MV-4-11 (cell line): ENCODE measurements at regions not wholly inside any gene's neighbourhood (a gene's known extent, or its start where the extent isn't known, plus 50 kb on each side); places are given as distances from the start of the nearest gene placed in this dataset.

Experiments
- DNase-seq: peaks from one replicate; lab custom pipeline; 2025; lab: John Stamatoyannopoulos, UW

DNA sequence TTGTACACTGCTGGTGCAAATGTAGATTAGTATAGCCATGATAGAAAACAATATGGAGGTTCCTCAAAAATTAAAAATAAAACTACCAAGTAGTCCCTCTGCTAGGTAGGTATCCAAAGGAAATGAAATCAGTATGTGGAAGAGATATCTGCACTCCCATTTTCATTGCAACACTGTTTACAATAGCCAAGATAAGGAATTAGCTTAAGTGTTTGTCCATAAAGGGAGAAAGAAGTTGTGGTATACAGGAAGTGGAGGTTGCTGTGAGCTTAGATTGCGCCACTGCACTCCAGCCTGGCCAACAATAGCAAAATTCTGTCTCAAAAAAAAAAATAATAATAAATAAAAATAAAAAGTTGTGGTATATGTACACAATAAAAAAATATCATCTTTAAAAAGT, 325.0 kb upstream of the EMCN start:
- DNase-seq: peak; percentile 64

DNA sequence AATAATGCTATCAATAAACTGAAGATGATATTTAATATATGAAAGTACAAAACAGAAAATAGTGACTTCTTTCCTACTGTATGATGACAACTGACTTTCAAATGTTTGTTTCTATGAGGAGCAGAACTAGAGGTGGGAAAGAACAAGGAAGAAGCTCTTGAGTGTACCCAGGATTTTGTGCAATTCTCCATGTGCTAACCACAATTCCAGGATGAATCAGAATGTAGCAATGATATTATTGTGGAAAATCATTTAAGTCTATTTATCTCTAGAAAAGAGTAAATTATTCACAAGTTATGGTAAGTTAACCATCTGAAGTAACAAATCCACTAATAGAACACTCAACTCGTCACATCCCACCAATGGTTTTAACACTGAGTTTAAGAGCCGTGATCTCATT, 324.1 kb upstream of the EMCN start:
- DNase-seq: no peak

DNA sequence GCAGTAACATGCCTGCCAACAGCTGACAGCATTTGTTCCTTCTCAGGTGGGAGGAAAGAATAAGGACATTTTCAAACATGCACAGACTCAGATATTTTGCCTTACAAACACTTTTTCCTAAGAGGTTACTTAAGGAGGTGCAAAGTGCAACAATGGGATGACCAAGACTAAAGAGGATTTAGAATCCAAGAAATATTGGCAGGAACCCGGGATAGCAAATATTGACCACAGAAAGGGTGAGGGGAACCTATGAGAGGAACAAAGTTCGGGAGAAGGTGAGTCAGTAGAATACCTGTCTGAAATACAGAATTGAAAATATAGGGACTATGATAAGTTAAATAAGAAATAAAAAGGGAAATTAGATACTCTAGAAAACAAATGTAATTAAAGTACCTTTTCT, 321.9 kb upstream of the EMCN start:
- no peak for DNase-seq

DNA sequence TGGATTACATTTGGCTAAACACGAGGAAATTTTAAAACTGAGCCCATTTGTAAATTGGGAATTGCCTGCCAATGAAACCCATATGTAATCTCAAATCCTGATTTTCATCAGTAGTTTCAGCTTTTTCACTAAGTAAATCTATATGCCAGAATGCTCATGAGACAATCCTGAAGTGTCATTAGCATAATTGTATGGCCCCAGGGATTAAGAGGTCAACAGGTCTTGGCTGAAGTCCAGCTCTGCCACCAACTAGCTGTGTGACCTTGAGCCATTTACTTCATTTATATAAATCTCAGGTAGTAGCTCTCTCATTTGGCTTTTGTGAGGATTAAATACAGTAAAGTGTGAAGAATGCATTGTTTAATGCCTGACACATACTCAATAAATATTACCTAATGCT, 320.5 kb upstream of the EMCN start:
- no peak for DNase-seq

DNA sequence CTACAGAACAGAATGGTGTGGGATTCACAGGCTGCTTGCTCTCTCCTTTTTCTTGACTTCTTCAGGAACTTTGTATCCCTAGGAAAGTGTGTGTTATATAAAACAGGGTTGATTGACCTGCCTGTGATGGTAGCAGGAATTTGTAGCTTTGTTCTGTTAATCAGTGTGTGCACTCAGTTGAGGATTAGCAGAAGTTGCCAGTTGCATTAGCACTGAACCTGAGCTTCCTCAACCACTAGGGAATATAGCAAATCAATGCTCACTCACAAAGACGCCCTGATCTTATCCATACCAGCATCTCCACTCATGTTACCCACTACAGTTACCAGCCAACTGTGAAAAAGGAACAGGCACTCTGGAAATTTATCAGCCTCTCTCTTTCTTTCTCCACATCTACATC, 319.1 kb upstream of the EMCN start:
- DNase-seq: no peak

DNA sequence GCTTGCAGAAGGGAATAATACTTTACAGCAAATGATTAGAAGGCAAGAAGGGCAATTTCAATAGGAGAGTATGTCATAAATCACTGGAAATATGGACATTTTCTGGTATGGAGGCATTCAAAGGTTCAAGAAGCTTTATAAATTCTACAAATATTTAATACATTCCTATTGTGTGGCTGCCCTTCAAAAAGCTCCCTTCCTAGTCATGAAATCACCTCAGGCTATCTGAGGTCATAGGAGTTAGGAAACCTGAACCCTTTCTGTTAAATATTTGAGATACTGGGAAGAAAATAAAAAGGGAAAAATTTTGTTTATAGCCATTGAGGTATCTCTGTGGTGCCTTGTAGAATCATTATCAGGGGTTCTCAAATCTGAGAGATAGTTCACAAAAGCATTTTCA, 316.8 kb upstream of the EMCN start:
- no peak for DNase-seq

DNA sequence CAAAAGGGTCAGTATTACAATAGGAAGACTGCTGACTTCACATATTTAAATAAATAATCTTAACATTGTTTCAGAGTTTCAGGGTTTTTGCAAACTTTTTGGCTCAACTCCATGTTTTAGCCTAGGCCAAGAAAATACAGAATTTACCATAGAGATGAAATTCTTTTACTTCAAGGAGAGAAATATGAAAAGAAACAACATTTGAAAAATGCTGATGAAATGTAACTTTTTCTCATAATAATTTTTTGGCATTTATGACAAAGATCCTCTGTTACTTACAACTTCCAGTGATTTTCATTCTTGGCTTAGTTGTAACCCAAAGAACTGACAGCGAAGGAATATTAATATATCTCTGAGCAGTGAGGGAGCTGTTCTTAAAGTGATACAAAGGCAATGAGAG, 316.1 kb upstream of the EMCN start:
- no peak for DNase-seq

DNA sequence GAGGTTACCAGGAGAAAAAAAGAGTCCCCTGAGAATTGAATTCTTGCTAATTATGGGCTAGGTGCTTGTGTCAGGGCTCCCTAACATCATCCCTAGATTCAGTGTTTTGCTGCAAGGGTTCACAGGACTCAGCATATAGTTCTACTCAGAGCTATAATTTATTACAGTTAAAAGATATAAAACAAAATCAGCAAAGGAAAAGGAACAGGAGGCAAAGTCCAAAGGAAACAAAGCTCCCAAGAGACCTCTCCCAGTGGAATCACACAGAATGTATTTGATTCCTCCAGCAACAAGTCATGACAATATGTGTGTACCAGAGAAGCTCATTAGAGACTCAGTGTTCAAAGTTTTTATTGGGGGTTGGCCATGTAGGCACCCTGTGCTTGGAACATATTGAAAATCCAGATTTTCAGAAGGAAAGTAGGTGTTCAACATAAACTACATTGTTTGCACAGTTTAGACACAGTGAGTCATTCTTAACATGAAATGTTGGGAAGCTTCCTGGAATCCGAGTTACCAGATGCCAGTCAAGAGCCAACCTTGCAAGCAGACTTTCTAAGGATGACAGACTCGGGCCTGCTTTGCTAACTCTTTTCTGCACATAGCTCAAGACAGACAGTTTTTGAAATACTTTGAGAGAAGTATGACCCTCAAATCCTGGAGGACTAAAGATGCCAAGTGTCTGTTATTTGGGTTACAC, 311.3 kb upstream of the EMCN start:
- no peak for DNase-seq

DNA sequence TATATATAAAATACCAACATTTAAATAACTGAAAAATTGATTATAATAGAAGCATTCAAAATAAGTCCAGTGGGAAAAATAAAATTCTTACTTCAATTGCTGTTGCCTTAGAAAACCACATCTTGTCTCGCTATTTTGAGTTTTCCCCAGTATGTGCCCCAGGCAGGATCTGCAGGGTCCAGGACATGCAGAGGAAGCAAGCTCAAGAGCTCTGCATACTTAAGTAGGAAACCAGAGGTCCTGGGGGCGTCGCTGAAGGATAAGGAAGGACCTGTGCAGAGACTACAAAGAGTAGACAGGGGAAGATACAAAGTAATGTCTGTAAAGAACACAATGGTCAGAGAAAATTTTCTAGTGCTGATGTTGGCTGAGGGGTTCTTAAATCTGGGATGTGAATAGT, 310.5 kb upstream of the EMCN start:
- DNase-seq: no peak

DNA sequence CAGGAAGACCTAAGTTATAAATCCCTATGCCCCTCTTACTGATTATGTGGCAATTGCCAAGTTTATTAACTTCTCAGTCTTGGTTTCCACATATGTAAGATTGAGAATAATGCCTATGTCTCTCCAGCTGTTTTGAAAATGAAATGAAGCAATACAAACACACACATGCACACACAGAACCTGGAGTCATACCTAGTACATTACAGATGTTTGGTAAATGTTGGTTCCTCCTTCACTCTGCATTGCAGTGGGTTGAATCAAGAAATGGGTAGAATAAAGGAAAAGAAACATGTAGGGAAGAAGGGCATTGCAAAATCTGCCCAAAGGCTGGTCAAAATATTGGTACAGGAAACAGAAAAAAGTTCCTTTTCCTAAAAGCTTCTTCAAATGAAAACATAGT, 309.9 kb upstream of the EMCN start:
- DNase-seq: no peak

DNA sequence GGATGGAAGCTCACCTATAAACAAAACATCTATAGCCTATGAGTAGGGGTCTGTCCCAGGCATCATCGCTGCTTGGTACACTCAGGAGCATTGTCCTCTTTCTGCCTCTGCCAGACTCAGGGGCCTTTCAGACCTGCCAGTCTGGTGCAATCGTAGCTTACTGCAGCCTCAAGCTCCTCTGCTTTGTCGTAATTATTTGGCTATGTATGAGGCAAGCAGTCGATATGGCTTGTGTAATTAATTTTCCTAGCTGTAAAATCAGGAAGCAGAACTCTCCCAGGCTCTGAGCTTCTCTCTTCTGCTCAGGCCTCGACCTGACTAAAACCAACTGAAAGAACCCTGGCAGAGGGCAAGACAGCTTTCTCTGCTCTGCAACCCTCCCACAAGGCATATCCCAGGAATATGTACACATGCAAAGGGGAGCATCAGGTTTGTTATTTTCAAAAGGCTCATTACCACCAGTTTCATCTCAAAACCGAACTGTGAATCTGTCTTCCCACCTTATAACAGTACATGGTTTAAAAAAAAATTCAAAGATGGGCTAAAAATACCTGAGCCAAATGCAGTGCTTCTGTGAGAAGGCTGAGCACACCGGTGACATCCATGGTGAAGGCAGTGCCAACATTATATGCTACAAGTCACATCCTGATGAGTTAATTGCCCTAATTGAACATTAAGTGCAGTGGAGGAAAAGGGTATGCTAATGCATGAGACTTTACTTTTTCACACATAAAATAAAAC, 309.2 kb upstream of the EMCN start:
- DNase-seq: peak; percentile 78

DNA sequence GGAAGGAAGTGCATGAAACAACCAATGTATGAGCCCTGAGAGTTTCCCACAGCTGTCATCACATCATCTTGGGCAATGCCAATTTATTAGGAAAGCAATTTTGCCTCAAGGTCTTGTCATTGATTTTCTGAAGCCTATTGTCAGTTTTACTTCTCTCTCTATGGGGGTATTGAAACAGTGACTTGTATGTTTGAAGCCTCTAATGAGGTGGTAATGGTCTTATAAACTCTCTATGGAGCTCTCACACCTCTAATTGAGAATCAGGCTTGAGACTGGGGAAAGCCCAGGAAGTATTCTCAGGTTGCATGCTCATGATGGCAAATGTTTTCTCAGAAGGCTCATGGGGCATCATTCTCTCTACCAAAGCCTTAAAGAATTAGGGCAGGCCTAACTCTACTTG, 308.2 kb upstream of the EMCN start:
- no peak for DNase-seq

DNA sequence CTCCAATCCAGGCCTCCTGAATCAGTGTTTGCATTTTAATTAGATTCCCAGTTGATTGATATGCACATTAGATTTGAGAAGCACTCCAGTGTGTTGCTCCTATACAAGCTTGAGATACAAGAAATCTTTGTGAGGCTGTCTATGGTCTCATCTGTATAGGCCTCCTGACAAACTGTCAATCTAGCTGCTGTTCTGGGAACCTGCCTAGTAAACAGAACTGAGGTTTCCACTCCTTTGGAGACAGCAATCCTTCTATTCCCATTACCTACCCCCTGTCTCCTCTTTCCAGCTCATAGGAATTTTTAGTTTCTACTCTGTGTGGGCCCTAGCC, 306.1 kb upstream of the EMCN start:
- no peak for DNase-seq

DNA sequence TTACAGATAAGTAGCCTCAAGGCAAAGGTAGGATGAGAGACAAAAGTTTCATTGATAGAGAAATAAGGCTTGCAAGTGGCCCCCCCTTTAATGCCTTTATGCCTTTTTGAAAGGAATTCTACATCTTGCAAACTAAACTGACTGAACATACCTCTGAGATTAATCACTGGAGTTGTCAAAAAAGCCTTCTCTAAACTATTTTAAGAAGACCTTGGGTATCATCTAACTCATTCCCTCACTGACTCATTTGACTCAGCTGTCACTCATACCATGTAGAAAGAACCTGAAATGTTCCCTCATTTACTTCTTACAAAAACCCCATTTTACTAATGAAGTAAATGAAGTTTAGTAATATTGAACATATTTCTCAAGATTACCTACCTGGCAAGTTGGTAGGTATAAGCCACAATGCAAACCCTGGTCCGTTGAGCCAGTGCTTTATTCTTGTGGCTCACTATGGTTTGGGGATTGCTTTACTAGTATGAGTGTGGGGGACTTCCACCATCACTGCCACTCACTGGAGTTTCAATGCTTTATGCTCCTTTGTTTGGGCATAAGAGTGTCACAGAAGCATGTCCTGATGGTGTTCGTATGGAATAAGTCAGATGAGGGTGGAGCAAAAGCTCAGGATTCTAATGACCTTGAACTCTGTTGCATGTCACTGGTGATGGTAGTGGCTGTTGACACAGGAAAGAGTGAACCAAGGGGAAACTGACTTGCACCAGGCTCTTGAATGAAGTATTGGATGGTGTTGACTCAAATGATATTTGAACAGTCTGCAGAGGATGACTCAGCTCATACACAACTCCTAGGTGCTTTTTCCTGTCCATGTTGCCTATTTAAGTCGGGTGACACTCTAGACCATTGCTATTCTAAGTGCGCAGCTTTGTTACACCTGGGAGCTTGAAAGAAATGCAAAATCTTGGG, 305.5 kb upstream of the EMCN start:
- DNase-seq: no peak

DNA sequence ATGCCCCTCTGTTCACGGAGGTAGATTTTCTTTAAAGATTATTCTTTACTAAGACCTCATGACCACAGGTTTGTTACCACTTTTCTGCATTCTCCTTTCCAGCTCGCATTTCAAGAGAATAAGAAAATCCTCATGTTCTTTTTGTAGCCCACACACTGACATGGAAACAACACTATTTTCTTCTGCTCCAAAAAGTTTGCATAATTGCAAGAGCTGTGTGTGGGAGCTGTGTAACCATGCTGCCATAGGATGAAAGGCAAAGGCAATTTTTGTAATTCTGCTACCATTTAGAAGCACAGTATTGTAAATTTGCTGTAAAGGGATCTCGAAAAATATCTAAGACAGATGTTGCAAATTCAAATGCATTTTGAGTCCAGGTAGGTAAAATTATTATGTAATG, 302.4 kb upstream of the EMCN start:
- DNase-seq: no peak

DNA sequence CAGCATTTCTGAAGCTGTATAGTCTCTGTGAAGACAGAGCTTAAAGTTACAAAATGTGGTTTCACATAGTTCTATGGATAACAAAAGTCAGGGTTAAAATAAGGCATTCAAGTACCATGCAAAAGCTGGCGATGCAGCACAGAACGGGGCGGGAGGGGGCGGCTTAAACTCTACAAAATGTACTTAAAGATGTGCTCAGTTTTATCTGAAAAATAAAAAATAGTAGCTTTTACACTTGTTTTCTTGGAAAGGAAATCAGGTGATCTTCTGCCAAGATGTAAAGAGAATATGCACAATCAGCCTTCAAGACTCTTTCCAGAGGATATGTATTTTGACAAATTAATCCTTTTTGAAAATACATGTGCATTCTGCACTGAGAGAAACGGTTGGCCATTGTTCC, 301.7 kb upstream of the EMCN start:
- DNase-seq: no peak

DNA sequence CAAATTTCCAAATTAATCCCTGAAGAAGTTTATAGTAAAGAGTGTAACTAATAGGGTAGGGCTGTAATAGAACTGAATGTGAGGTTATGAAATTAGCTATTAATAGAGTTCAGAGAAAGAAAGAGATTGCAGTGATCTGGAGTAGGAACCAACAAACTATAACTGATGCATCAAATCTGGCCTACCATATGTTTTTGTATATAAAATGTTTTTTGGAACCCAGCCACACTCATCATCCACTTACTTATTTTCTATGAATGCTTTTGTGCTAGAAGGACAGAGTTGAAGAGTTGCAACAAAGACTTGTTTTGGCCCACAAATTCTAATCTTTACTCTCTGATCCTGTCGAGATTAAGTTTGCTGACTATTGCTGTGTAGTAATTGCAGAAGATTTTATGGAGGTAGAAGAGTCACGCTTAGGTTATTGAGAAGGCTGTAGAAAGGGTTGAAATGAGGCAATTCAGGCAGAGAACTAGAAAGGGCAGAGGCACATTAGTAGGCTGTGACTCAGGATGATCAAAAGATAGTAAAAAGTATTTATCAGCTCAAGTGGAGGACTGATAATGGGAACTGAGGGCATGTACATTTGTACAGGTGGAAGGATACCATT, 298.7 kb upstream of the EMCN start:
- DNase-seq: no peak

DNA sequence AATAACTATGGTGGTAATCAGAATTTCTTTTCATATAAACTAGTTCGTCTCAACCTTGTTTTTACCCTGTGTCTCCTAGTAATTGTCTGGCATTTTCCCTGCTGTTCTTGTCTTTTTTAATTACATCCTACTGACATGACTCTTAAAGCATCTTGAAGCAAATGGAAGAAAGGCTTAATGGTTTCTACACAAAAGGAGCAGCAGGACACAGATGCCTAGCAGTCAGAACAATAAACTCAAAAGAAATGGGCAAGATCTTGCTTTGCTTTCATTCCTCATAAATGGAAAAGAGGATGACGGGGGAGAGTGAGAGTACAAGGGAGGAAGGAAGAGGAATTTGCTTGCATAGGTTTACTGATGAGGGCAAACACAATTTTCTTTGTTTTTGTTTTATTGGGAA, 293.2 kb upstream of the EMCN start:
- no peak for DNase-seq

DNA sequence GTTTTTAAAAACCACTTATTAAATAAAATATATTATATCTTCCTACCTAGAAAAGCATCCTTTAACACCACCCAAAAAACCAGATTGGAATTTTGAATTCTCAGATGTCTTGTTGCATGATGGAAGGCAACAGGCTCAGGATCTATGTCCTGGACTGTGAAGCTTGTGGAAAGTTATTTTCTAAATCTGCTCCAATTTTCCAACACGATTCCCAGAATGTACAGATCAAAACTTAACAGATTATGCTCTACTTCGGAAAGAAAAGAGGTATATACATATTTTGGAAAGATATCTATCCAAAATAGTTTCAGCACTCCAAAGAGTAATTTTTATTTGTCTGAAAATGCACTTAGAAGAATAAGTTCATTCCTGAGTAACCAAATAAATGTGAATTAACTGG, 291.7 kb upstream of the EMCN start:
- no peak for DNase-seq

DNA sequence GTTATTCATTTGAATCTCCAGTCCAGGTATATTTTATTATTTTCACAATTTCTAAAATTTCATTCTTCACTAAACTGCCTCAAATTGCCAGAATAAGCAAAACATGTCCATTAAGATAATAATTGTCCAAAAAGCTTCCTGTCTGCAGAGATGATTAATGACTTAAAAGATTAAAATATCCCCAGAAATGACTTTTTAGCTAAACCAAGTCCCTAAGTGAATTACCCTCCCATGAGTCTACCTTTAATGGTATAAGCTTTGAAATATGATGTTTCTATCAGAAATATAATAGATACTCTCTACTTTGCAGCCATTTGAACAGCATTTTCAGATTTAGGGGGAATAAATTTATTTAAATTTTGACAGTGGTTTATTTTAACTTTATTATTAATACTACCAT, 289.2 kb upstream of the EMCN start:
- DNase-seq: no peak

DNA sequence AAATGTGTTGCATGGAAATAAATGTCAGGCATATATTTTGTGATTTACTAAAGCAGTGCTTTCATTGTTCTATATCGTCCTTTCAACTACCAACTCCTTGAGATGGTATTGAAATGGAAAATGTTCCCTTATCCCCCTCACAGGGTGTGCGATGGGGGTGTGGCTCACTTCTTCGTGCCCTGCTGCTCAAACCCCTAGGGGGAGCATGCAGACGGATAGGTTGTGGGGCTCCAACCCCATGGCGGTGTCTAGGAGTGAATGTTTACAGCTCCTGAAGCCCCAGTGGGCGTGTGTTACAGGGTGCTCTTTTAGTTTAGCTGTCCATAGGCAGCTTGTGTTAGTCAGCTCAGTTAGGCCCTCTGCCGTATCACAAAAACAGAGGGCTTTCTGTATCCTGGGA, 287.7 kb upstream of the EMCN start:
- DNase-seq: no peak

DNA sequence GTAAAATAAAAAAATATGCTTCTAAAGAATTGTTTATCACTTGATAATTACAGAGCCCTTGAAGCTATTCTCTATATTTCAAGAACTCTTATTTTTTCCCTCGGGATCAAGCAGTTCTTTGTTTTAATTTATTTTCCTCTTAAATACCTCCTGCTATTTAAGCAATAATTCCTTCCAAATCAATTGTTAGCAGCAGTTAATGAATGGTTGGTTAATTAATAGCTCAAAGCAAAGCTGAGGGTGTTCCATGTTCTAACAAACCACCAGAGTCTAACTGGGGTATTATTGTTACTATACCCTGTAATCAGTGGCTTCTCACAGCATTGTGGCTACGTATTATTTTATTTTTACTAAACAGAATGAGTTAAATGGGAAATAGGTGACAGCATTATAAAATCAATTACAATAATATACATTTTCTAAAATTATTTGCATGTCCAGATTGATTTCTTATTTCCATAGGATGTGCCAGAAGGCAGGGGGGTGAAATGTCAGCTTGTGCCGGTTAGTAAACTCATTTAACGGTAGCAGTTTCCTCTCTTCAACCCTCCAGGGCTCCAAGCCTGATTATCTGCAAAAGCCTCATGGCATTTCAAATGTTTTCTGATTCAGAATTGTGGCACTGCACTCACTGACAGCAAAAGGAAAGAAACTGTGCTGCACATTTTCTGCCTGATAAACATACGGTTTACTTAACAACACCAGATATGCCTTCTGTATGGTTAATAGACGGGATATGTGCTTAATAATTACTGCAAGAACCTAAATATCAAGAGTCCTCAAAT, 286.9 kb upstream of the EMCN start:
- no peak for DNase-seq
